Erythroblast (primary cell): ENCODE measurements at regions not wholly inside any gene's neighbourhood (a gene's known extent, or its start where the extent isn't known, plus 50 kb on each side); places are given as distances from the start of the nearest gene placed in this dataset.

Experiments used
- GATA1 ChIP-seq: IDR thresholded peaks from 2 replicates; pipeline ENCODE4 v1.6.1; 2011; ENCODE audit warnings: low read depth, mild to moderate bottlenecking, control low read depth, low read length, moderate library complexity
- POLR2A ChIP-seq: IDR thresholded peaks from 2 replicates; pipeline ENCODE4 v1.6.1; 2011; ENCODE audit warnings: mild to moderate bottlenecking, low read length

- TF ChIP-seq POLR2A (no peak), GATA1 (no peak)
These were observed 177.2 kb downstream of the POU4F1 start for GRCh38 chr13:78426183-78426582.
